ENCODE measurements at regions not wholly inside any gene's neighbourhood (a gene's known extent, or its start where the extent isn't known, plus 50 kb on each side); places are given as distances from the start of the nearest gene placed in this dataset.

DNA sequence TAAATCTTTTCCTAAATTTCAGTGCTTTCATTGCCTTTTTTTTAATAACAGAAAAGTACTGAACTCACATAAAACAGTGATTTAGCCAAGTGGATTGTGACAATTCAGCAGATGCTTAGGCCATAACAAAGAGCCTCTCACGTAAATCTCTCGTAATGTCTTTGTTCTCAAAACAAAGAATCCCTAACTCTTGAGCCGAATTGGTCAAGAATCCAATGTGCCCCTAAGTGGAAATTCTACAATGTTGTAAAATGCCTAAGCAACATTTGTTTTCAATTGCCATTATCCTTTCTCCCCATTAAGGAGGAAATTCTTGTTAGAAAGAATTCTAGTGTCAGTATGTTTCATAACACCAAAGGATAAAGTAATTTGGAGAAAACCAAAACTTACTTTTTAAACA, 235.7 kb upstream of the THBS1 start:
- H3K9me3 Mint-ChIP-seq (ENCODE audit: unreplicated experiment): peaks cover 17% of the 10 kb centered on the region
- Histone ChIP-seq H3K4me1 (no peaks in the 10 kb centered on the region), H3K27me3 (replicated peaks; ENCODE audit: control insufficient read depth, insufficient read depth, low read length) (no peaks in the 10 kb centered on the region), H3K36me3 (ENCODE audit: control insufficient read depth, insufficient read depth, low read length) (no peaks in the 10 kb centered on the region), H3K4me3 (ENCODE audit: low read depth, low read length) (no peak overlapping the region), H3K9me3 (peaks cover 9% of the 10 kb centered on the region; the same call in 1 of the 2 replicates)
- intact Hi-C loops (cut with micrococcal nuclease; ENCODE audit: unreplicated experiment): no loop called here
- no peak for DNase-seq
- CTCF ChIA-PET: no interaction called here
- H3K4me1 Mint-ChIP-seq (ENCODE audit: low read depth, unreplicated experiment): no peaks in the 10 kb centered on the region
- POLR2A ChIA-PET: no interaction called here
- BruUV-seq (replicated peaks): no TSS peak
- H3K36me3 Mint-ChIP-seq (ENCODE audit: insufficient read depth, unreplicated experiment): no peaks in the 10 kb centered on the region
- TF ChIP-seq, protein P1, sequence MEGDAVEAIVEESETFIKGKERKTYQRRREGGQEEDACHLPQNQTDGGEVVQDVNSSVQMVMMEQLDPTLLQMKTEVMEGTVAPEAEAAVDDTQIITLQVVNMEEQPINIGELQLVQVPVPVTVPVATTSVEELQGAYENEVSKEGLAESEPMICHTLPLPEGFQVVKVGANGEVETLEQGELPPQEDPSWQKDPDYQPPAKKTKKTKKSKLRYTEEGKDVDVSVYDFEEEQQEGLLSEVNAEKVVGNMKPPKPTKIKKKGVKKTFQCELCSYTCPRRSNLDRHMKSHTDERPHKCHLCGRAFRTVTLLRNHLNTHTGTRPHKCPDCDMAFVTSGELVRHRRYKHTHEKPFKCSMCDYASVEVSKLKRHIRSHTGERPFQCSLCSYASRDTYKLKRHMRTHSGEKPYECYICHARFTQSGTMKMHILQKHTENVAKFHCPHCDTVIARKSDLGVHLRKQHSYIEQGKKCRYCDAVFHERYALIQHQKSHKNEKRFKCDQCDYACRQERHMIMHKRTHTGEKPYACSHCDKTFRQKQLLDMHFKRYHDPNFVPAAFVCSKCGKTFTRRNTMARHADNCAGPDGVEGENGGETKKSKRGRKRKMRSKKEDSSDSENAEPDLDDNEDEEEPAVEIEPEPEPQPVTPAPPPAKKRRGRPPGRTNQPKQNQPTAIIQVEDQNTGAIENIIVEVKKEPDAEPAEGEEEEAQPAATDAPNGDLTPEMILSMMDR (IDR thresholded peaks at IDR 0.05; ENCODE audit: insufficient read depth in 1 of 2, low read depth in 1 of 2, low read length in 1 of 2, severe bottlenecking in 1 of 2, unreplicated experiment in 1 of 2): no peak
- H3K27me3 Mint-ChIP-seq (ENCODE audit: insufficient read depth, unreplicated experiment): no peaks in the 10 kb centered on the region
- H3K27ac Mint-ChIP-seq (ENCODE audit: unreplicated experiment): no peak overlapping the region
- no peak overlapping the region for H3K4me3 Mint-ChIP-seq (ENCODE audit: unreplicated experiment)

DNA sequence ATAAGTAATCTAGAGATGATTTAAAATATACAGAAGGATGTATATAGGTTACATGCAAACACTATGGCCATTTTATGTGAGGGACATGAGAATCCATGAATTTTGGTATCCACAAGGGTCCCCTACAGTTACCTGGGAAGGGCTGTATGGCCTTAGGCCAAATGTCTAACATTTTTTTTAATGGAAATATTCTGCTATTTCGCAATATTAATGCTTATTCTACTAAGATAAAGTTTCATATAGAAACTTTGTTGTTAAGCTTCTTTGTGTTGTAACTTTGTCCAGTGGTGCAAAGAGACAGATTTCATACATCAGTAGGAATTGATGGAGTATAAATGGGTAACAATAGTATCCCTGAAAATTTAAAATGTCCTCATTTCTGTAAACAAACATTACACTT, 233.4 kb upstream of the THBS1 start:
- no TSS peak for BruUV-seq (replicated peaks)
- intact Hi-C loops (cut with micrococcal nuclease; ENCODE audit: unreplicated experiment): no loop called here
- Histone ChIP-seq H3K36me3 (ENCODE audit: control insufficient read depth, insufficient read depth, low read length) (no peaks in the 10 kb centered on the region), H3K9me3 (peaks cover 9% of the 10 kb centered on the region; the same call in 1 of the 2 replicates), H3K27me3 (replicated peaks; ENCODE audit: control insufficient read depth, insufficient read depth, low read length) (no peaks in the 10 kb centered on the region), H3K4me1 (peaks cover 15% of the 10 kb centered on the region), H3K4me3 (ENCODE audit: low read depth, low read length) (no peak overlapping the region)
- no peaks in the 10 kb centered on the region for H3K27me3 Mint-ChIP-seq (ENCODE audit: insufficient read depth, unreplicated experiment)
- no peak for DNase-seq
- TF ChIP-seq, protein P1 (IDR thresholded peaks at IDR 0.05; ENCODE audit: insufficient read depth in 1 of 2, low read depth in 1 of 2, low read length in 1 of 2, severe bottlenecking in 1 of 2, unreplicated experiment in 1 of 2): no peak
- H3K4me1 Mint-ChIP-seq (ENCODE audit: low read depth, unreplicated experiment): peaks cover 7% of the 10 kb centered on the region
- no peak overlapping the region for H3K27ac Mint-ChIP-seq (ENCODE audit: unreplicated experiment)
- no peak overlapping the region for H3K4me3 Mint-ChIP-seq (ENCODE audit: unreplicated experiment)
- POLR2A ChIA-PET: no interaction called here
- H3K36me3 Mint-ChIP-seq (ENCODE audit: insufficient read depth, unreplicated experiment): no peaks in the 10 kb centered on the region
- H3K9me3 Mint-ChIP-seq (ENCODE audit: unreplicated experiment): peaks cover 14% of the 10 kb centered on the region
- CTCF ChIA-PET: no interaction called here

DNA sequence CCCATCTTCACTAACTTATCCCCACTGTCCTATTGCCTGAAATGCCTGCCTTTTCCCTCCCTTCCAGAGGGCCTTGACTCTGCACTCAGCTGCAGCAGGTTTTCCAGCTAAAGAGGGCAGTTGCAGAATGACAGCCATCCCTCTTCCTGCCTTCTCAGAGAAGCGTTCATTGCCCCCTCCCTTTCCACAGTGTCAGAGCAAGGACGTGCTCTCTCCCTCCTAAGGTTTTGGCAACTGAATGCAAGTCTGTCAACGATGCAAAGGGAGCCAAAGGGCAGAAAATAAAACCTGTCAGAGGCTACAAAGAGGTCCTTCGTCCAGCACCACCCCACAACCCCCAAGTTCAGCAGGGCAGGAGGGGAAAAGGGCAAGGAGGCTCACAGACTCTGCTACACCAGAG, 230.1 kb upstream of the THBS1 start:
- intact Hi-C loops (cut with micrococcal nuclease; ENCODE audit: unreplicated experiment): loop anchor here (5.0 to 10.0 kb wide), 3 partner anchors 78 to 176 kb away; no protein-coding TSS in a partner anchor
- H3K4me3 Mint-ChIP-seq (ENCODE audit: unreplicated experiment): no peak overlapping the region

More for the DNA sequence above, 230.1 kb upstream of the THBS1 start:
- H3K4me3 ChIP-seq (ENCODE audit: low read depth, low read length): no peak overlapping the region
- no peaks in the 10 kb centered on the region for H3K36me3 ChIP-seq (ENCODE audit: control insufficient read depth, insufficient read depth, low read length)
- peaks cover 37% of the 10 kb centered on the region for H3K4me1 ChIP-seq
- H3K36me3 Mint-ChIP-seq (ENCODE audit: insufficient read depth, unreplicated experiment): peaks cover 6% of the 10 kb centered on the region
- H3K27me3 ChIP-seq (replicated peaks; ENCODE audit: control insufficient read depth, insufficient read depth, low read length): no peaks in the 10 kb centered on the region
- BruUV-seq (replicated peaks): no TSS peak
- DNase-seq: no peak
- no peaks in the 10 kb centered on the region for H3K9me3 ChIP-seq
- no peak overlapping the region for H3K27ac Mint-ChIP-seq (ENCODE audit: unreplicated experiment)
- CTCF ChIA-PET: no interaction called here
- TF ChIP-seq, protein P1 (IDR thresholded peaks at IDR 0.05; ENCODE audit: insufficient read depth in 1 of 2, low read depth in 1 of 2, low read length in 1 of 2, severe bottlenecking in 1 of 2, unreplicated experiment in 1 of 2): no peak
- H3K9me3 Mint-ChIP-seq (ENCODE audit: unreplicated experiment): peaks cover 8% of the 10 kb centered on the region
- H3K4me1 Mint-ChIP-seq (ENCODE audit: low read depth, unreplicated experiment): peaks cover 14% of the 10 kb centered on the region
- POLR2A ChIA-PET: interaction anchor here (0.6 kb wide), 1 partner anchor 70 kb away, joined by 3 read pairs; no protein-coding TSS in a partner anchor
- H3K27me3 Mint-ChIP-seq (ENCODE audit: insufficient read depth, unreplicated experiment): no peaks in the 10 kb centered on the region

Measured in Caco-2 (cell line).